ENCODE measurements at regions not wholly inside any gene's neighbourhood (a gene's known extent, or its start where the extent isn't known, plus 50 kb on each side); places are given as distances from the start of the nearest gene placed in this dataset.

- Mint-ChIP-seq H3K4me1 (ENCODE audit: unreplicated experiment) (peaks cover 14% of the 10 kb centered on the region), H3K36me3 (no peaks in the 10 kb centered on the region), H3K4me3 (no peak overlapping the region), H3K27me3 (no peaks in the 10 kb centered on the region), H3K9me3 (no peaks in the 10 kb centered on the region), H3K27ac (no peak overlapping the region)
- no peak for TF ChIP-seq CTCF (conservative IDR thresholded peaks at IDR 0.05)
- no peak for DNase-seq (ENCODE audit: extremely low spot score, unreplicated experiment)
Measured at GRCh38 chr12:92000597-92000996, 145.0 kb downstream of the BTG1 start.

GRCh38 chr12:91999823-92000222, 145.8 kb downstream of the BTG1 start:
- no peak for DNase-seq (ENCODE audit: extremely low spot score, unreplicated experiment)
- no peak for TF ChIP-seq CTCF (conservative IDR thresholded peaks at IDR 0.05)
- Mint-ChIP-seq H3K4me3 (no peak overlapping the region), H3K9me3 (no peaks in the 10 kb centered on the region), H3K27me3 (no peaks in the 10 kb centered on the region), H3K4me1 (ENCODE audit: unreplicated experiment) (peaks cover 14% of the 10 kb centered on the region), H3K36me3 (no peaks in the 10 kb centered on the region), H3K27ac (no peak overlapping the region)

GRCh38 chr12:91998316-91998715, 147.3 kb downstream of the BTG1 start:
- H3K9me3 Mint-ChIP-seq: no peaks in the 10 kb centered on the region
- H3K27me3 Mint-ChIP-seq: no peaks in the 10 kb centered on the region
- no peak overlapping the region for H3K27ac Mint-ChIP-seq
- TF ChIP-seq CTCF (conservative IDR thresholded peaks at IDR 0.05): no peak
- H3K4me3 Mint-ChIP-seq: no peak overlapping the region
- peaks cover 10% of the 10 kb centered on the region for H3K4me1 Mint-ChIP-seq (ENCODE audit: unreplicated experiment)
- H3K36me3 Mint-ChIP-seq: no peaks in the 10 kb centered on the region
- no peak for DNase-seq (ENCODE audit: extremely low spot score, unreplicated experiment)

GRCh38 chr12:91994208-91994797, 151.3 kb downstream of the BTG1 start:
- no peak overlapping the region for H3K4me3 Mint-ChIP-seq
- TF ChIP-seq CTCF (conservative IDR thresholded peaks at IDR 0.05): no peak
- no peaks in the 10 kb centered on the region for H3K36me3 Mint-ChIP-seq
- H3K9me3 Mint-ChIP-seq: no peaks in the 10 kb centered on the region
- no peaks in the 10 kb centered on the region for H3K27me3 Mint-ChIP-seq
- no peak overlapping the region for H3K27ac Mint-ChIP-seq
- DNase-seq (ENCODE audit: extremely low spot score, unreplicated experiment): no peak
- no peaks in the 10 kb centered on the region for H3K4me1 Mint-ChIP-seq (ENCODE audit: unreplicated experiment)

GRCh38 chr12:91993287-91994017, 152.2 kb downstream of the BTG1 start:
- Mint-ChIP-seq H3K27me3 (no peaks in the 10 kb centered on the region), H3K9me3 (no peaks in the 10 kb centered on the region), H3K4me3 (no peak overlapping the region), H3K36me3 (no peaks in the 10 kb centered on the region), H3K27ac (no peak overlapping the region), H3K4me1 (ENCODE audit: unreplicated experiment) (no peaks in the 10 kb centered on the region)
- TF ChIP-seq CTCF (conservative IDR thresholded peaks at IDR 0.05): no peak
- DNase-seq (ENCODE audit: extremely low spot score, unreplicated experiment): no peak
